Fibroblast of lung (primary cell): ENCODE measurements at regions not wholly inside any gene's neighbourhood (a gene's known extent, or its start where the extent isn't known, plus 50 kb on each side); places are given as distances from the start of the nearest gene placed in this dataset.

Experiments
- DNase-seq, 2 donors: peaks; one replicate each; pipeline versions ENCODE4 v3.0.0 to v3.0.0-alpha.2; 2010; ENCODE audit warnings: low read depth in 2 of 2
- H2AFZ ChIP-seq: 2 replicates; pipeline ENCODE4 v1.5.1; 2012; ENCODE audit warnings: low read length, control low read depth, inconsistent platforms
- H3K27ac ChIP-seq: 2 replicates; pipeline ENCODE4 v1.5.1; 2011; ENCODE audit warnings: low read length, control low read depth; ENCODE audit not compliant: insufficient read depth
- H3K27me3 ChIP-seq: 2 replicates; pipeline ENCODE4 v1.5.1; 2011; ENCODE audit warnings: mild to moderate bottlenecking, low read length; ENCODE audit not compliant: control insufficient read depth, insufficient read depth
- H3K36me3 ChIP-seq: 2 replicates; pipeline ENCODE4 v1.5.1; 2011; ENCODE audit warnings: low read length; ENCODE audit not compliant: control insufficient read depth, insufficient read depth
- H3K4me1 ChIP-seq: 2 replicates; pipeline ENCODE4 v1.5.1; 2011; ENCODE audit warnings: low read length; ENCODE audit not compliant: control insufficient read depth, insufficient read depth; ENCODE audit errors: extremely low read depth
- H3K4me2 ChIP-seq: 2 replicates; pipeline ENCODE4 v1.5.1; 2011; ENCODE audit warnings: low read length, control low read depth; ENCODE audit not compliant: insufficient read depth; ENCODE audit errors: extremely low read depth
- H3K4me3 ChIP-seq, 4 experiments: fragments of 200-600 bp in 1 of 4; sonication (generic) in 1 of 4; replicated peaks in 1 of 4; 2 replicates each; pipeline ENCODE4 v1.5.1; 2011 to 2016; ENCODE audit warnings: low read length in 4 of 4, low read depth in 3 of 4, mild to moderate bottlenecking in 3 of 4, control low read depth in 2 of 4, inconsistent platforms in 1 of 4, mixed read lengths in 1 of 4; ENCODE audit not compliant: insufficient read depth in 1 of 4; ENCODE audit errors: control extremely low read depth in 1 of 4
- H3K79me2 ChIP-seq: 2 replicates; pipeline ENCODE4 v1.5.1; 2012; ENCODE audit warnings: mild to moderate bottlenecking, low read length, inconsistent platforms; ENCODE audit not compliant: control insufficient read depth, insufficient read depth
- H3K9ac ChIP-seq: 2 replicates; pipeline ENCODE4 v1.5.1; 2011; ENCODE audit warnings: mild to moderate bottlenecking, low read length, control low read depth; ENCODE audit not compliant: insufficient read depth
- H3K9me3 ChIP-seq: 2 replicates; pipeline ENCODE4 v1.5.1; 2012; ENCODE audit warnings: low read depth, low read length; ENCODE audit not compliant: control insufficient read depth, insufficient read depth
- H4K20me1 ChIP-seq: 2 replicates; pipeline ENCODE4 v1.5.1; 2011; ENCODE audit warnings: low read length; ENCODE audit not compliant: control insufficient read depth, insufficient read depth; ENCODE audit errors: extremely low read depth
- EZH2 ChIP-seq: IDR thresholded peaks from 2 replicates; pipeline ENCODE4 v1.5.1; 2012; ENCODE audit warnings: low read length, control low read depth, mild to moderate bottlenecking; ENCODE audit errors: missing control alignments
- TF ChIP-seq, protein P1 (sequence below), 2 donors: IDR thresholded peaks in 1 of 2; conservative IDR thresholded peaks in 1 of 2; 1 replicate in 1 of 2; 2 replicates in 1 of 2; pipeline ENCODE4 v1.5.1; 2011 to 2012; ENCODE audit warnings: low read length in 2 of 2, control low read depth in 1 of 2, inconsistent platforms in 1 of 2, low read depth in 1 of 2, mild to moderate bottlenecking in 1 of 2

DNA sequence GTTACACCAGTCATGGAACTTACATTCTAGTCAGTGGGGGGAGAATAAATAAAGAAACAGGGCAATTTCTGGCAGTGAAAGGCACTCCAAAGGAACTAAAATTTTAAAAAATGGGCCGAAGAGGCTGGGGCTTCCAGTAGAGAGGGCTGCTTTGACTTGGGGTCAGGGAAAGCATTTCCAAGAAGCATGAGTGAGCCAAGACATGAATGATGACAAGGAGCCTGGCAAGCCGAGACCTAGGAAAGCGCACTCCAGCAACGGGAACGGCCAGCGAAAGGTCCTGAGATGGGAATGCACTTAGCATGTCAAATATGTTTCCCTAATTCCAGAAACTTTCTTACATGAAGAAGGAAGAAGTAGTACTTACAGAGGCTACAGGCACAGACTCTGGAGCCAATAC lies 95.4 kb upstream of the NGF start:
- no peak for TF ChIP-seq EZH2
- TF ChIP-seq, protein P1, sequence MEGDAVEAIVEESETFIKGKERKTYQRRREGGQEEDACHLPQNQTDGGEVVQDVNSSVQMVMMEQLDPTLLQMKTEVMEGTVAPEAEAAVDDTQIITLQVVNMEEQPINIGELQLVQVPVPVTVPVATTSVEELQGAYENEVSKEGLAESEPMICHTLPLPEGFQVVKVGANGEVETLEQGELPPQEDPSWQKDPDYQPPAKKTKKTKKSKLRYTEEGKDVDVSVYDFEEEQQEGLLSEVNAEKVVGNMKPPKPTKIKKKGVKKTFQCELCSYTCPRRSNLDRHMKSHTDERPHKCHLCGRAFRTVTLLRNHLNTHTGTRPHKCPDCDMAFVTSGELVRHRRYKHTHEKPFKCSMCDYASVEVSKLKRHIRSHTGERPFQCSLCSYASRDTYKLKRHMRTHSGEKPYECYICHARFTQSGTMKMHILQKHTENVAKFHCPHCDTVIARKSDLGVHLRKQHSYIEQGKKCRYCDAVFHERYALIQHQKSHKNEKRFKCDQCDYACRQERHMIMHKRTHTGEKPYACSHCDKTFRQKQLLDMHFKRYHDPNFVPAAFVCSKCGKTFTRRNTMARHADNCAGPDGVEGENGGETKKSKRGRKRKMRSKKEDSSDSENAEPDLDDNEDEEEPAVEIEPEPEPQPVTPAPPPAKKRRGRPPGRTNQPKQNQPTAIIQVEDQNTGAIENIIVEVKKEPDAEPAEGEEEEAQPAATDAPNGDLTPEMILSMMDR (conservative IDR thresholded peaks at IDR 0.05 in 1 of 2, IDR thresholded peaks at IDR 0.05 in 1 of 2; ENCODE audit: low read depth in 1 of 2, low read length in 2 of 2): no peak
- H3K9me3 ChIP-seq: no peaks in the 10 kb centered on the region
- no peaks in the 10 kb centered on the region for H4K20me1 ChIP-seq
- H3K4me2 ChIP-seq: no peak overlapping the region
- no peaks in the 10 kb centered on the region for H3K79me2 ChIP-seq
- H3K9ac ChIP-seq: no peak overlapping the region
- DNase-seq: no peak
- H3K4me3 ChIP-seq: no peak overlapping the region
- H3K36me3 ChIP-seq: no peaks in the 10 kb centered on the region
- no peak overlapping the region for H2AFZ ChIP-seq
- no peaks in the 10 kb centered on the region for H3K27me3 ChIP-seq
- no peak overlapping the region for H3K27ac ChIP-seq
- H3K4me1 ChIP-seq: peaks cover 20% of the 10 kb centered on the region

DNA sequence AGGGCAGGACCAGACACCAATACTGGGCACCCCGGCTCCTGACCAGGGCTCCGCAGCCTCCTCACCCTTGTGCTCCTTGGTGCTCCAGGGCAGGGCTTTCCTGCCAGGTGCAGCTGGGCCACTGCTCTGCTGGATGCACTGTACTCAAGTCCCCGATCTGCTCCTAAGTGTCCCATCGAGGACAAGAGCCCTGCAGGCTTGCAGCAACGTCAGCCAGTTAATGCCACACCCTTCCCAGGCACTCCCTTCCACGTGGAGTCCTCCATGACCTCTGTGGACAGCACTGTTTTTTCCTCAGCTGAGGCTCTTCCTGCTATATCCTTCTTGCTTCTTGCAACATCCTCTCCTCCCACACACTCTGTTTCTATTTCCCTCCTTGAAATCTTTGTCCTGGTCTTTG lies 94.0 kb upstream of the NGF start:
- no peak overlapping the region for H3K9ac ChIP-seq
- H3K4me1 ChIP-seq: peaks cover 20% of the 10 kb centered on the region
- no peaks in the 10 kb centered on the region for H3K27me3 ChIP-seq
- no peak overlapping the region for H3K27ac ChIP-seq
- TF ChIP-seq, protein P1 (conservative IDR thresholded peaks at IDR 0.05 in 1 of 2, IDR thresholded peaks at IDR 0.05 in 1 of 2; ENCODE audit: low read depth in 1 of 2, low read length in 2 of 2): no peak
- TF ChIP-seq EZH2: no peak
- H3K79me2 ChIP-seq: no peaks in the 10 kb centered on the region
- H3K9me3 ChIP-seq: no peaks in the 10 kb centered on the region
- no peaks in the 10 kb centered on the region for H4K20me1 ChIP-seq
- no peak overlapping the region for H3K4me2 ChIP-seq
- peak; percentile 42 to 52 for DNase-seq
- H2AFZ ChIP-seq: no peak overlapping the region
- no peaks in the 10 kb centered on the region for H3K36me3 ChIP-seq
- no peak overlapping the region for H3K4me3 ChIP-seq

DNA sequence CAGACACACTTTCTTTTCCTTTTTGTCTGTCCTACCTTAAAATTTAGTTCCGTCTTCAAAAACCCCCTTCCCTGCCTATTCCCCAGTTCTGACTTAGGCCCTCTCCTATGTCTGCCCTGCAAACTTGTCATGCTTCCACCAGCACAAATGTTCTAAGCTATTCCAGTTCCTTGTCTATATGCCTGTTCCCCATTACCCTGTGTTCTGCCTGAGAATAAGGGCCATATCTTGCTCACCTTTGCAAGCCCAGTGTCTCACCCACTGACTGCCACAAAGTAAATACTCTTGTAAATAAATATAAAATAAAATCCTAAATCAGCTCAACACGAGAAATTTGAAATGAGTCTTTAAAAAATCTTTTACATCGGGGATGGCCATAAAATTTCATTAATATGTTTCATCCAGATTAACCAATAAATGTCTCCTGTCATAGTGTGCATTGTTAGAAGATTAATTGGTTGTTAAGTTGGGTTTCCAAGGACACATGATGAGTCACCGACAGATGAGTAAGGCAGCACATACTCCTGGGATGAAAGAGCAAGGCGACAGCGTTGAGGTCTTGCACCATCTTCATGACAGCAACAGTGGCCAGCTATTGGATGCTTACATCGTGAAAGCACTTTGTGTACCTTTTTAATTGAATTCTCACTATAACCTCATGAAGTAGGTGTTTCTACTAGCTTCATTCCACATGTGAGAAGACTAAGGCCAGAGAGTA lies 92.6 kb upstream of the NGF start:
- Histone ChIP-seq H3K36me3 (no peaks in the 10 kb centered on the region), H3K79me2 (no peaks in the 10 kb centered on the region), H3K27me3 (no peaks in the 10 kb centered on the region), H2AFZ (no peak overlapping the region), H3K27ac (peak overlapping the region; percentile 67), H3K4me3 (no peak overlapping the region), H3K9ac (no peak overlapping the region), H3K4me1 (peaks cover 29% of the 10 kb centered on the region), H3K4me2 (peak overlapping the region; percentile 5), H4K20me1 (no peaks in the 10 kb centered on the region), H3K9me3 (no peaks in the 10 kb centered on the region)
- DNase-seq: peak; percentile 90 to 94
- TF ChIP-seq EZH2: no peak
- TF ChIP-seq, protein P1 (conservative IDR thresholded peaks at IDR 0.05 in 1 of 2, IDR thresholded peaks at IDR 0.05 in 1 of 2; ENCODE audit: low read depth in 1 of 2, low read length in 2 of 2): no peak
